Natural killer cell (primary cell): ENCODE measurements at regions not wholly inside any gene's neighbourhood (a gene's known extent, or its start where the extent isn't known, plus 50 kb on each side); places are given as distances from the start of the nearest gene placed in this dataset.

ENCODE experiments used
- ATAC-seq, 3 donors: fragments of 150-1000 bp in 2 of 3; fragments of 200-7000 bp in 1 of 3; cut with Tn5 transposase; 1 replicate in 1 of 3; 2 replicates in 2 of 3; pipeline ENCODE4 v1.10.0; 2021; ENCODE audit warnings: mild to moderate bottlenecking in 2 of 3, moderate library complexity in 2 of 3
- DNase-seq, 2 donors: peaks; one replicate each; pipeline versions ENCODE4 v3.0.0 to v3.0.0-alpha.2; 2013 to 2021; ENCODE audit warnings: mixed read lengths in 1 of 2
- H3K27ac ChIP-seq: one replicate; pipeline ENCODE4 v1.5.1; 2013; ENCODE audit warnings: mild to moderate bottlenecking, low read length
- H3K27me3 ChIP-seq: one replicate; pipeline ENCODE4 v1.6.1; 2013; ENCODE audit warnings: low read length; ENCODE audit not compliant: control insufficient read depth, insufficient read depth
- H3K36me3 ChIP-seq: one replicate; pipeline ENCODE4 v1.6.1; 2013; ENCODE audit warnings: low read length; ENCODE audit not compliant: control insufficient read depth, insufficient read depth
- H3K4me1 ChIP-seq: one replicate; pipeline ENCODE4 v1.6.1; 2013; ENCODE audit warnings: low read length; ENCODE audit not compliant: control insufficient read depth, insufficient read depth
- H3K4me3 ChIP-seq: one replicate; pipeline ENCODE4 v1.5.1; 2013; ENCODE audit warnings: low read length
- H3K9me3 ChIP-seq: one replicate; pipeline ENCODE4 v1.6.1; 2013; ENCODE audit warnings: low read length; ENCODE audit not compliant: control insufficient read depth, insufficient read depth
- H3K27ac Mint-ChIP-seq, 2 donors: one replicate each; pipeline ENCODE4 v1.8.0; 2022; ENCODE audit warnings: mild to moderate bottlenecking in 2 of 2, mixed read lengths in 2 of 2, moderate library complexity in 1 of 2
- H3K27me3 Mint-ChIP-seq, 2 donors: one replicate each; pipeline ENCODE4 v1.8.0; 2022; ENCODE audit warnings: low read depth in 2 of 2, mixed read lengths in 2 of 2
- H3K36me3 Mint-ChIP-seq: one replicate; pipeline ENCODE4 v1.8.0; 2022; ENCODE audit warnings: mixed read lengths
- H3K4me1 Mint-ChIP-seq, 2 donors: one replicate each; pipeline ENCODE4 v1.8.0; 2022; ENCODE audit warnings: mixed read lengths in 2 of 2
- H3K4me3 Mint-ChIP-seq: one replicate; pipeline ENCODE4 v1.8.0; 2022; ENCODE audit warnings: mild to moderate bottlenecking, moderate library complexity, mixed read lengths
- H3K9me3 Mint-ChIP-seq, 2 donors: one replicate each; pipeline ENCODE4 v1.8.0; 2022; ENCODE audit warnings: mixed read lengths in 2 of 2
- CTCF ChIP-seq: fragments of 200-600 bp; IDR thresholded peaks from one replicate; pipeline ENCODE4 v1.8.0; 2022; ENCODE audit warnings: antibody characterized with exemption
- WGBS: methylation state at CpG from one replicate; pipeline ENCODE4 v1.1.7; 2013; ENCODE audit warnings: missing lambda C conversion rate; ENCODE audit not compliant: insufficient coverage; 5-methylcytosine and 5-hydroxymethylcytosine counted together
- intact Hi-C: fragments of 100-400 bp; cut with micrococcal nuclease; formaldehyde crosslinking; loops from one replicate; pipeline ENCODE4 v1.14.2; 2022

GRCh38 chr15:60091911-60092310, 87.8 kb downstream of the FOXB1 start:
- ATAC-seq = no peak
- no peak overlapping the region for H3K27ac ChIP-seq
- Mint-ChIP-seq H3K27me3 (peaks cover 20 to 54% of the 10 kb centered on the region in 2 donors), H3K27ac (no peak overlapping the region), H3K4me1 (no peaks in the 10 kb centered on the region), H3K4me3 (no peak overlapping the region), H3K9me3 (no peaks in the 10 kb centered on the region), H3K36me3 (no peaks in the 10 kb centered on the region)
- H3K4me1 ChIP-seq = no peaks in the 10 kb centered on the region
- intact Hi-C loops = no loop called here
- H3K27me3 ChIP-seq = no peaks in the 10 kb centered on the region
- no peaks in the 10 kb centered on the region for H3K36me3 ChIP-seq
- H3K4me3 ChIP-seq = no peak overlapping the region
- no peaks in the 10 kb centered on the region for H3K9me3 ChIP-seq
- no peak for DNase-seq
- TF ChIP-seq CTCF = no peak
- 87% methylated on average over 3 of the region's 3 CpGs for whole genome bisulfite sequencing

GRCh38 chr15:60093273-60094067, 89.4 kb downstream of the FOXB1 start:
- ATAC-seq (no peak), DNase-seq (no peak)
- H3K27me3 Mint-ChIP-seq = peaks cover 22 to 61% of the 10 kb centered on the region in 2 donors
- no peak overlapping the region for H3K4me3 Mint-ChIP-seq
- H3K27ac Mint-ChIP-seq = no peak overlapping the region
- no peak for TF ChIP-seq CTCF
- no peak overlapping the region for H3K4me3 ChIP-seq
- H3K36me3 ChIP-seq = no peaks in the 10 kb centered on the region
- H3K4me1 Mint-ChIP-seq = no peaks in the 10 kb centered on the region
- H3K36me3 Mint-ChIP-seq = no peaks in the 10 kb centered on the region
- H3K27me3 ChIP-seq = no peaks in the 10 kb centered on the region
- intact Hi-C loops = no loop called here
- H3K27ac ChIP-seq = no peak overlapping the region
- 63% methylated on average over 4 of the region's 4 CpGs for WGBS
- H3K9me3 ChIP-seq = no peaks in the 10 kb centered on the region
- H3K4me1 ChIP-seq = no peaks in the 10 kb centered on the region
- no peaks in the 10 kb centered on the region for H3K9me3 Mint-ChIP-seq

- H3K27ac Mint-ChIP-seq = no peak overlapping the region
- intact Hi-C loops = no loop called here
- H3K4me1 Mint-ChIP-seq = no peaks in the 10 kb centered on the region
- DNase-seq = no peak
- no peaks in the 10 kb centered on the region for H3K9me3 ChIP-seq
- TF ChIP-seq CTCF = no peak
- H3K4me3 Mint-ChIP-seq = no peak overlapping the region
- peaks cover 23 to 58% of the 10 kb centered on the region in 2 donors for H3K27me3 Mint-ChIP-seq
- H3K36me3 ChIP-seq = no peaks in the 10 kb centered on the region
- H3K27ac ChIP-seq = no peak overlapping the region
- H3K27me3 ChIP-seq = no peaks in the 10 kb centered on the region
- H3K4me1 ChIP-seq = no peaks in the 10 kb centered on the region
- H3K4me3 ChIP-seq = no peak overlapping the region
- WGBS = 88% methylated on average over 2 of the region's 2 CpGs
- H3K9me3 Mint-ChIP-seq = no peaks in the 10 kb centered on the region
- no peaks in the 10 kb centered on the region for H3K36me3 Mint-ChIP-seq
- ATAC-seq = no peak
Measured at GRCh38 chr15:60095711-60096110, 91.6 kb downstream of the FOXB1 start.

- Mint-ChIP-seq H3K4me3 (no peak overlapping the region), H3K27ac (no peak overlapping the region), H3K36me3 (no peaks in the 10 kb centered on the region), H3K9me3 (no peaks in the 10 kb centered on the region), H3K4me1 (no peaks in the 10 kb centered on the region), H3K27me3 (peaks cover 23 to 56% of the 10 kb centered on the region in 2 donors)
- WGBS = 94% methylated on average over 4 of the region's 4 CpGs
- TF ChIP-seq CTCF = no peak
- intact Hi-C loops = no loop called here
- no peaks in the 10 kb centered on the region for H3K27me3 ChIP-seq
- H3K9me3 ChIP-seq = no peaks in the 10 kb centered on the region
- DNase-seq = no peak
- H3K36me3 ChIP-seq = no peaks in the 10 kb centered on the region
- H3K27ac ChIP-seq = no peak overlapping the region
- H3K4me3 ChIP-seq = no peak overlapping the region
- ATAC-seq = no peak
- H3K4me1 ChIP-seq = no peaks in the 10 kb centered on the region
Measured at GRCh38 chr15:60096157-60096556, 92.0 kb downstream of the FOXB1 start.
